ENCODE measurements at regions not wholly inside any gene's neighbourhood (a gene's known extent, or its start where the extent isn't known, plus 50 kb on each side); places are given as distances from the start of the nearest gene placed in this dataset.

DNA sequence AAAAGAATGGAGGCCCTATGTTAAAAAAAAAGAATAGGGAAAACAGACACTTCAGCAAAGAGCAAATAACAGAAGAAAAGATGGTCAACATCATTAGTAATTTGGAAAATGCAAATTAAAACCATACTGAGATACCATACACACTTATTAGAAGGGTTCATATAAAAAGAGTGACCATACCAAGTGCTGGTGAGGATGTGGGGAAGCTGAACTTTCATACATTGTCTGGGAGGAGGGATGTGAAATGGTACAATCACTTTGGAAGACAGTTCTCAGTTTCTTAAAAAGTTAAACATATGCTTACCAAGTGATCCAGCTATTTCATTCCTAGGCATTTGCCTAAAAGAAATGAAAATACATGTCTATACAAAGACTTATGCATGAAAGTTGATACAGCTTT, 194.4 kb downstream of the CXCL12 start:
- TF ChIP-seq, protein P1, sequence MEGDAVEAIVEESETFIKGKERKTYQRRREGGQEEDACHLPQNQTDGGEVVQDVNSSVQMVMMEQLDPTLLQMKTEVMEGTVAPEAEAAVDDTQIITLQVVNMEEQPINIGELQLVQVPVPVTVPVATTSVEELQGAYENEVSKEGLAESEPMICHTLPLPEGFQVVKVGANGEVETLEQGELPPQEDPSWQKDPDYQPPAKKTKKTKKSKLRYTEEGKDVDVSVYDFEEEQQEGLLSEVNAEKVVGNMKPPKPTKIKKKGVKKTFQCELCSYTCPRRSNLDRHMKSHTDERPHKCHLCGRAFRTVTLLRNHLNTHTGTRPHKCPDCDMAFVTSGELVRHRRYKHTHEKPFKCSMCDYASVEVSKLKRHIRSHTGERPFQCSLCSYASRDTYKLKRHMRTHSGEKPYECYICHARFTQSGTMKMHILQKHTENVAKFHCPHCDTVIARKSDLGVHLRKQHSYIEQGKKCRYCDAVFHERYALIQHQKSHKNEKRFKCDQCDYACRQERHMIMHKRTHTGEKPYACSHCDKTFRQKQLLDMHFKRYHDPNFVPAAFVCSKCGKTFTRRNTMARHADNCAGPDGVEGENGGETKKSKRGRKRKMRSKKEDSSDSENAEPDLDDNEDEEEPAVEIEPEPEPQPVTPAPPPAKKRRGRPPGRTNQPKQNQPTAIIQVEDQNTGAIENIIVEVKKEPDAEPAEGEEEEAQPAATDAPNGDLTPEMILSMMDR (conservative IDR thresholded peaks at IDR 0.05), result no peak
- TF ChIP-seq ZFX (IDR thresholded peaks at IDR 0.05), result no peak
